ENCODE measurements at regions not wholly inside any gene's neighbourhood (a gene's known extent, or its start where the extent isn't known, plus 50 kb on each side); places are given as distances from the start of the nearest gene placed in this dataset.

GRCh38 chr4:91824773-91825172, 479.0 kb upstream of the GRID2 start:
- DNase-seq (ENCODE audit: low read depth, low spot score) = no peak
- Mint-ChIP-seq H3K4me3 (no peak overlapping the region), H3K27ac (ENCODE audit: unreplicated experiment) (no peak overlapping the region), H3K4me1 (no peaks in the 10 kb centered on the region), H3K9me3 (peaks cover 18% of the 10 kb centered on the region), H3K36me3 (ENCODE audit: low read depth) (peaks cover 3% of the 10 kb centered on the region), H3K27me3 (ENCODE audit: low read depth) (no peaks in the 10 kb centered on the region)
- no peak for TF ChIP-seq CTCF (conservative IDR thresholded peaks at IDR 0.05)

- Mint-ChIP-seq H3K27me3 (ENCODE audit: low read depth) (no peaks in the 10 kb centered on the region), H3K9me3 (peaks cover 18% of the 10 kb centered on the region), H3K4me3 (no peak overlapping the region), H3K4me1 (no peaks in the 10 kb centered on the region), H3K27ac (ENCODE audit: unreplicated experiment) (no peak overlapping the region), H3K36me3 (ENCODE audit: low read depth) (peaks cover 3% of the 10 kb centered on the region)
- no peak for TF ChIP-seq CTCF (conservative IDR thresholded peaks at IDR 0.05)
- DNase-seq (ENCODE audit: low read depth, low spot score) = no peak
These were observed 477.6 kb upstream of the GRID2 start for GRCh38 chr4:91826186-91826585.

- Mint-ChIP-seq H3K27ac (ENCODE audit: unreplicated experiment) (no peak overlapping the region), H3K36me3 (ENCODE audit: low read depth) (peaks cover 3% of the 10 kb centered on the region)
- no peak for TF ChIP-seq CTCF (conservative IDR thresholded peaks at IDR 0.05)
These were observed 475.9 kb upstream of the GRID2 start for GRCh38 chr4:91827914-91828313.

GRCh38 chr4:91829531-91829930, 474.2 kb upstream of the GRID2 start:
- peaks cover 3% of the 10 kb centered on the region for H3K36me3 Mint-ChIP-seq (ENCODE audit: low read depth)
- H3K4me1 Mint-ChIP-seq = no peaks in the 10 kb centered on the region
- H3K27me3 Mint-ChIP-seq (ENCODE audit: low read depth) = no peaks in the 10 kb centered on the region
- DNase-seq (ENCODE audit: low read depth, low spot score) = no peak
- H3K4me3 Mint-ChIP-seq = no peak overlapping the region
- no peak overlapping the region for H3K27ac Mint-ChIP-seq (ENCODE audit: unreplicated experiment)
- no peak for TF ChIP-seq CTCF (conservative IDR thresholded peaks at IDR 0.05)
- H3K9me3 Mint-ChIP-seq = peaks cover 15% of the 10 kb centered on the region

More at GRCh38 chr4:91827914-91828313, 475.9 kb upstream of the GRID2 start:
- Mint-ChIP-seq H3K4me1 (no peaks in the 10 kb centered on the region), H3K9me3 (peaks cover 17% of the 10 kb centered on the region), H3K27me3 (ENCODE audit: low read depth) (no peaks in the 10 kb centered on the region), H3K4me3 (no peak overlapping the region)
- no peak for DNase-seq (ENCODE audit: low read depth, low spot score)

GRCh38 chr4:91830681-91831395, 472.9 kb upstream of the GRID2 start:
- Mint-ChIP-seq H3K9me3 (peaks cover 16% of the 10 kb centered on the region), H3K27me3 (ENCODE audit: low read depth) (no peaks in the 10 kb centered on the region), H3K36me3 (ENCODE audit: low read depth) (no peaks in the 10 kb centered on the region), H3K27ac (ENCODE audit: unreplicated experiment) (no peak overlapping the region), H3K4me3 (no peak overlapping the region), H3K4me1 (no peaks in the 10 kb centered on the region)
- no peak for TF ChIP-seq CTCF (conservative IDR thresholded peaks at IDR 0.05)
- DNase-seq (ENCODE audit: low read depth, low spot score) = no peak

Data from neural crest cell (in vitro differentiated cells).